ENCODE measurements at regions not wholly inside any gene's neighbourhood (a gene's known extent, or its start where the extent isn't known, plus 50 kb on each side); places are given as distances from the start of the nearest gene placed in this dataset.

- no peak for DNase-seq (ENCODE audit: low read depth)
- TF ChIP-seq CTCF (conservative IDR thresholded peaks at IDR 0.05; ENCODE audit: low read depth, low read length), result no peak
- H3K4me3 ChIP-seq (ENCODE audit: low read depth, low read length), result no peak overlapping the region
Measured at GRCh38 chr3:110589341-110589740, 482.3 kb upstream of the NECTIN3 start.

GRCh38 chr3:110593749-110594148, 477.9 kb upstream of the NECTIN3 start:
- no peak for TF ChIP-seq CTCF (conservative IDR thresholded peaks at IDR 0.05; ENCODE audit: low read depth, low read length)
- no peak for DNase-seq (ENCODE audit: low read depth)
- no peak overlapping the region for H3K4me3 ChIP-seq (ENCODE audit: low read depth, low read length)

GRCh38 chr3:110598847-110599490, 472.6 kb upstream of the NECTIN3 start:
- no peak for DNase-seq (ENCODE audit: low read depth)
- TF ChIP-seq CTCF (conservative IDR thresholded peaks at IDR 0.05; ENCODE audit: low read depth, low read length), result no peak
- H3K4me3 ChIP-seq (ENCODE audit: low read depth, low read length), result no peak overlapping the region

- no peak for TF ChIP-seq CTCF (conservative IDR thresholded peaks at IDR 0.05; ENCODE audit: low read depth, low read length)
- DNase-seq (ENCODE audit: low read depth), result no peak
- no peak overlapping the region for H3K4me3 ChIP-seq (ENCODE audit: low read depth, low read length)
Measured at GRCh38 chr3:110608566-110608965, 463.1 kb upstream of the NECTIN3 start.

- DNase-seq (ENCODE audit: low read depth), result no peak
- no peak overlapping the region for H3K4me3 ChIP-seq (ENCODE audit: low read depth, low read length)
- no peak for TF ChIP-seq CTCF (conservative IDR thresholded peaks at IDR 0.05; ENCODE audit: low read depth, low read length)
Measured at GRCh38 chr3:110612045-110612444, 459.6 kb upstream of the NECTIN3 start.

GRCh38 chr3:110614186-110614585, 457.4 kb upstream of the NECTIN3 start:
- no peak overlapping the region for H3K4me3 ChIP-seq (ENCODE audit: low read depth, low read length)
- DNase-seq (ENCODE audit: low read depth), result no peak
- TF ChIP-seq CTCF (conservative IDR thresholded peaks at IDR 0.05; ENCODE audit: low read depth, low read length), result no peak

GRCh38 chr3:110615454-110615853, 456.2 kb upstream of the NECTIN3 start:
- no peak overlapping the region for H3K4me3 ChIP-seq (ENCODE audit: low read depth, low read length)
- no peak for TF ChIP-seq CTCF (conservative IDR thresholded peaks at IDR 0.05; ENCODE audit: low read depth, low read length)
- DNase-seq (ENCODE audit: low read depth), result no peak

Data from epithelial cell of proximal tubule (primary cell).